Fibroblast of skin of left quadriceps (primary cell): ENCODE measurements at regions not wholly inside any gene's neighbourhood (a gene's known extent, or its start where the extent isn't known, plus 50 kb on each side); places are given as distances from the start of the nearest gene placed in this dataset.

ENCODE experiments used
- DNase-seq, 2 experiments: peaks; one replicate each; pipeline ENCODE4 v3.0.0-alpha.2; 2013; ENCODE audit warnings: low read depth in 2 of 2

DNA sequence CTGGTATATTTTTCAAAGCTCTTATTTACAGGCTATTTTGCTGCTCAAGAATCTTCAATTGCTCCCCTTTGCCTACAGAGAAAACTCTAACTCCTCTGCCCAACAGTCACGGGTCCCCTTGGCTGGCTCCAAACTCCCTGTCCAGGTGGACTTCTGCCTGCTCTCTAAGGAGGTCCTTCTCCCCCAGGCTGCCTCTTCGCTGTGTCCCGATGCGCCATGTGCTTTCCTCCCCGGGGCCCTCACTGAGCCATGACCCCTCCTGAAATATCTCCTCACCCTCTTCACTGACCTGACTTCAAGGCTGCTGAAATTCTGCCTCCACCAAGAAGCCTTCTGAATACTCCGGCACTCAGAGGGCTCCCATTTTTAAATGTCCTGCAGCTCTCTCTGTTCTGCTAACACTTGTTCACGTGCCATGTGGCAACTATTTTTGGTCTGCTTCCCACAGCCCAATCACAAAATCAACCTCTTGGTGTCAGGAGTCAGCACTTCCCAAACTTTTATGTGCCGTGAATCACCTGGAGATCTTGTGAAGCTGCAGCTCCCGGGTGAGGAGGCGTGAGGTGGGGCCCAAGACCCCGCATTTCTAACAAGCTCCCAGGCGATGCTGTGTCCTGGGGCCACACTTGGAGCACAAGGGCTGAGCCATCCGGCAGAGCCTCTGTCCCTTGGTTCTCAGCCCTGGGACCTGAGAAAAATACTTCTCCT, 85.7 kb upstream of the COL13A1 start:
- no peak for DNase-seq

DNA sequence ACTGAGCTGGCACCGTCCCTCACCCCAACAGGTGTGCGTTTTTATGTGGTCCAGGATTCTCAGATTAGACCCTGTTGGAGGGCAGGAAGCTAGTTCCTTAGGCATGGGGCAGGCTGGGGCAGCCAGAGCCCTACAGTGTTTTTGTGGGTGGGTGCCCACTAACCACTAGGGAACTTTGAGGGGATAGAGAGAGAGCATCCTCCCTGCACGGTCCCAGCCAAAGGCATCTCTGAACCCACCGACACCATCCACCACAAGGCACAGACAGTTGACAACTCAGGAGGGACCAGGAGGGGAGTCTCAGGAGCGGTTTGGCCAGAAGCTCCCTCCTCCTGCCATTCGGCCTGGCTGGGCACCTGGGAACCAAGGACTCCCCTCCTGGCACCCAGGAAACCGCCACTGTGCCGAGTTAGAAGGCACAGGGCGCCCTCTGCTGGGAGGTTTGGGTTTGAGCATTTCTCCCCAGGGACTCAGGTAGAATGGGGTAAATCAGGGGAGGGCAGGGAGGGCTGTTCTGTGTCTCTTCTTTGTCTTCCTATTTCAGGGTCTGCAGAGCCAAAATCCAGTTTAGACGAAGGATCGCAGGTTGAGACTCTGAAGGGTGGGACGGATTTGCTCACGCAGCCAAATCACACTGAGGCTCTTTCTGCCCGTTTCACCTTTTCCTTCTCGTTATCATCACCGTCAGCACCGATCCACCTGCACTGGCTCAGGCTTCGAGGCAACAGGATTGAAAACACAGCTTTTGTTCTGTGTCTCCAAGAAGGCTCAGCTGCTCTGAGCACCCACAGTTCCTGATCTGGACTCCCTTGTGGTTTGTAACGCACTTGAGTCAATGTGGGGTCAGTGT, 84.8 kb upstream of the COL13A1 start:
- no peak for DNase-seq

DNA sequence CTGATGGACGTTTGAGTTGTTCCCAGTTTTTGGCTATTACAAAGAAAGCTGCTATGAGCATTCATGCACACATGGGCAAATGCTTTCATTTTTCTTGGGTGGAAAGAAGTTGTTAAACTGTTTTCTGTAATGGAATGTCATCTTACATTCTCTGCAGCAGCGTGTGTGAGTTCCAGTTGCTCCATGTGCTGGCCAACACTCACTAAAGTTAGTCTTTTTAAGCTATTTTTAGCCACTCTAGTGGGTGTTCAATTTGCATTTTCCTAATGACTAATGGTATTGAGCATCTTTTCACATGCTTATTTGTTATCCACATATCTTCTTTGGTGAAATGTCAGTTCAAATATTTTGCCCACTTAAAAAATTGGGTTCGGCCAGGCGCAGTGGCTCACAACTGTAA, 82.8 kb upstream of the COL13A1 start:
- DNase-seq, result no peak

DNA sequence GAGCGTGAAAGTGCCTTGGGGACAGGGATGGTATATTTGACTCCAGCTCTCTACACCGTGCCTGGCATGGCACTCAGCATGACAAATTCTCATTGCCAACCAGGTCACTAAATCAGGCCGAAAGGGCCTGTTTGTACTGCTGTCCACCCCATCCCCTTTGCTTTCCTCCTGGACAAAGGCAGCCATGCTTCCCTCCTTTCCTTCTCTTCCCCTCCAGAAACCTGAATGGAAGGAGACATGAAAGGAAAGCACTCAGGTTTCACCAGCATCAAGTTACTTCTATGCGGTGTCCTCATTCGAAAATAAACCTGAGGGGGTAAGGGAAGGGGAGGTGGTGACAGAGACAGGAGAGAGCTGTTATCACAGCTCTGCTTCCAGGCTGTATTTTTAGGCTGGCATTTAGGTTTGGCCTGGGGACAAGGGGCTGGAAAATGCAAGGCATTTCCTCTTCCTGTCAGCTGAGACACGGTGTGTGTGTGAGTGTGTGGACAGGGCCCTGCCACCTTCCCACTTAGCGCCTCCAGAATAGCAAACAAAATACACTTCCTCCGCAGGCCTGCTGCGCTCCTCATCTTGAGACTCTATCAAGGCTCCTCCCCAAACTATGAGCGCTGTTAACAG, 79.9 kb upstream of the COL13A1 start:
- no peak for DNase-seq

DNA sequence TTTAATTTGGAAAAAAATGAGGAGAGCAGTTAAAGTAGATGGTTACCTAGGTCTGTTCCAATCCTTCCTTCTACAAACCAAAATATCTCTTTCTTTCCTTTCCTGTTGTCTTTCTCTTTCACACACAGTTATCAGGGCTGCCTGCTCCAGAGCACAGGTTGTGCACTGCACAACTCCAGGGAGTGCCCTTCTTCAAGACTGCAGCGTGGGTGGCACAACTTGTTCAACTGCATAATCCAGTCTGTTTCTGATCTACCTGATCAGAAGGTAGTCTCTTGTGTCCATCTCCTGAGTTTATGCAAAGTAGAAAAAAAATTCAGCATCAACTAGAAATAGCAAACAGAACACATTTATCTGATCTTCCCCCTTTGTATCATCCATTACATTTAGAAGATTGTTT, 78.1 kb upstream of the COL13A1 start:
- no peak for DNase-seq

DNA sequence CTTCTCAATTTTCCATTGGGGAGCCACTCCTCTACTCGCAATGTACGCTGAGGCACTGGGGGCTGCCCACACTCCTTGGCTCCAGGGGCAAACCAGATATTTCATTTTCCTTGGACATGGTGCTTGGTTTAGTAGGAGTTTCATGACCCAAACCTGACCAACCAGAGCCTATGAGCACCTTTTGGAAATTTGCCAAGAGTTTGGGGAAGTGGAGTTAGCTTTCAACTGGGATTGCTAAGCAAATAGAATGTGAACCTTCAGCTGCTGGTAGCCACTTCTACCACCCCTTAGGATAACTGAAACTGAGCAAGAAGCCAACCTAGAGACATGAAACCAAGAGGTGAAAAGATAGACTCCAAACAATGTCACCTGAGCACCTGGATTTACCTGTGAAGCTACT, 74.9 kb upstream of the COL13A1 start:
- no peak for DNase-seq

DNA sequence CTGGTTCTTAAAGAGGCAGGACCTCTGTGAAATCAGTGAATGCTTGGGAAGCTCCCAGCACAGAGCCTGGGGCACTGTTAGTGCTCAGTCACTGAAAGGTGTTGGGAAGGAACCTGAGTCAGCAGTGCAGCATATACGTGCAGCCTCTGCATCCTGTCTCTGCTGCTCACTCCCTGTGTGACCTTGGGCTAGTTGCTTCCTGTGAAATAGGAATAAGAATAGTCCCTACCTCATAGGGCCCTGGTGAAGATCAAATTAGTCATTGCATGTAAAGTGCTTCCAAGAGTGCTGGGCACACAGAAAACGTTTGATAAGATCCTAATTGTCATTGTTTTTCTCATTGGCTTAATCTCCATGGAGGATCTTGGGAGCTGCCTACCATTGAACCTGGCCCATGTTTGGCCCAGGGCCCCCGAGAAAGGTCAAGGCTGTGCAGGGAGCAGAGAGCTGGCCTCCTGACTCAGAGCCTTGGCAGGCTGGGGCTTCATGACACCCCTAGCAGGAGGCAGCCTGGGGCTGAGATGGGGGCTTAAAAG, 73.3 kb upstream of the COL13A1 start:
- no peak for DNase-seq

DNA sequence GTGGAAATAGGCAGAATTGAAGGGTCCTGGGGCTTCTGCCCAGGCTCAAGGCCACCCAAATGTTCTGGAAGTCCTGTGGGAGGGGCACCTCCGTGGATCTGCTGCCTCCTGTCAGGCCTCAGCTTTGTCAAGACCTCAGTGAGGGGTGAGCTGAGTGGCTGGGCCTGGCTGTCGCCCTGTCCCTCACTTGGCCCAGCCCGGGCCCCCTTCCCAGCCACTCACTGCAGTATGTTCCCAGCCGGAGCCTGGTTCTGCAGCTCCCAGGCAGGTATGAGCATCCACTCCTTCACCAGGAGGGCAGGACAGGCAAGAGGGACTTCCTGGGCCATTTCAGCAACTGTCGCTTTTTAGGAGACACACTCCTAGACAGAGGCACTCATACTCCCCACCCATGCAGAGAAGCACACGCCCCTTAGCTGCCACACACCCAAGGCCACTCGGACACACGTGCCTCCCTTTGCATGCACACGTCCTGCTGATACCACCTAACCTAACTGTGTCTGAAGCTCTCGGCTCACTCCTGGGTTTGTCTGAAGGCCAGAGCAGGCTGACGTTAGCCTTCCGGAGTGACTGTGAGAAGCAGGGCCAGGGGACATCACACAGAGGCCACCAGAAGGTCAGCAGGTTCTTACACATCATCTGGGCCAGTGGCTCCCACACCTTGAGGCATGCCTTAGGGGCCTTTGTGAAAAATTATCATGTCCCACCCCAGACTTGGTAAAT, 72.2 kb upstream of the COL13A1 start:
- DNase-seq, result no peak

DNA sequence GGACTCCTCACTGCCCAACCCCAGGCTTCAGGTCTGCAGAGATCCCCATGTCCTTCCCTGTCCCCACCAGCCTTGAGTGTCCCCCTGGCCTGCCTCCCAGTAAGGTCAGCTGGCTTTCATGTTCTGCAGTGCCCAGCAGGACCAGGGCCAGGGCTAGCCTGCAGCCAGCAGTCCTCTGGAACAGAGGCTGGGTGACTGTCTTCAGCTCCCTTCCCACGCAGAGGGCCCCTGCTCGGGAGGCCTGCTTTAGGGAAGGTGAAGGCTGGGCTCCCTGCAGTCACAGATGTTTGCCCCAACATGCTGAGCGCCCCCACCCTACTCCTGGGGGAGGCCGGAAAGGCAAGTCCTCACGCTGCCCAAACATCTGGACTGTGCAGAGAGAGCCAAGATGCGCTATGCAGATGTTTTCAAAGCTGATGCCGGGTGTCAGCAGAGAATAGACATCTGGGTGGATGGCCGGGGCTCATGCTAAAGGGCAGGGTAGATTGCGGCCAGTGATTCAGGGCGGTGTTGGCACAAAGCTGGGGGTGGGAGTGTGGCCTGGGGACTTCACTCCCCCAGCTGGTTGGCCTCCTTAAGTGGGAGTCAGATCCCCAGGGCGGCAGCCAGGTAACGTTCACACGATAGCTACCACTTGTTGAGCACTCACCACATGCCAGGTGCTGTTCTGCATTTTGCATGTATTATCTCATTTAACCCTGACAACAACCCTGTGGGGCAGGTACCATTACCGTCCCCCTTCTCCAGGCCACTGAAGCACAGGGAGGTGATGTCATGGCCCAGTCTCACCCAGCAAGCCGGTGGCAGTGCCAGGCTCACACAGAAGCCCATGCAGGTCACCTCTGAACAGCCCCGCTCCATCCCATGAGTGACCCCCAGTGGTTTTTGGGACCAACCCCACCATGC, 71.2 kb upstream of the COL13A1 start:
- no peak for DNase-seq

DNA sequence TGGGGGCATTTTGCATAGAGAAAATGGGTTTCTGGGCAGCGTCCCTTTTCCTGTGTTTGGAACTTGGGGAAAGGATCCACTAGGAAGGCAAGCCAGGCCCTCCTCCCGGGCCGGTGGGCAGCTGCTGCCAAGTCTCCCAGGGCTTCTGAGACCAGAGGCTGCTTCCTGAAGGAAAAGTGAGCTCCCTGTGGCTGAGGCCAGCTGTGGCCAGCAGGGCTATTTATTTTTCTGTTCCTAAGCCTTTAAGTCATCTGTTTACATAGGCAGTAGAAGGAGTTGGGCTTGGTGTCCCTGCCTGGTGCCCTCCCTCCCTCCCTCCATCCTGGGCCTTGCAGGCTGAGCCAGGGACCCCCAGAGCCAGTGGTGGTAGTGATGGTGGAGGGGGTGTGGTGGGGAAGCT, 70.5 kb upstream of the COL13A1 start:
- no peak for DNase-seq

DNA sequence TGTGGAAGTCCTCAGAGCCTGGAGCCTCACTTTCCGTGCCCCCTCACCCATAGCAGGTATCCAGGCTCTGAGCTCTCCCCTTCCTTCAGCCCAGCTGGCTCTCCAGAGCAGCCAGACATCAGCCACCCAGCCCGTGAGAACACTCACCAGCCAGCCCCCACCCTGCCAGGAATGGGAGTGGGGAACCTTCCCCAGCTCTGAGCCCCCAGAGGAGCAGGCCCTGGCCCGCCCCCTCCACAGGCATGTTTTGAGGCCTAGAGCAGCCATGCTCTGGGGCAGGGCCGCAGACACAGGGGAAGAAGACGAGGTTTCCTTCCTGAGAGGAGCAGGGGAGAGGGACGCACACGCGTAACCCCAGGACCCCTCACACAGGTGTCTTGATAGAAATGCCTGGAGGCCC, 70.0 kb upstream of the COL13A1 start:
- DNase-seq, result no peak

DNA sequence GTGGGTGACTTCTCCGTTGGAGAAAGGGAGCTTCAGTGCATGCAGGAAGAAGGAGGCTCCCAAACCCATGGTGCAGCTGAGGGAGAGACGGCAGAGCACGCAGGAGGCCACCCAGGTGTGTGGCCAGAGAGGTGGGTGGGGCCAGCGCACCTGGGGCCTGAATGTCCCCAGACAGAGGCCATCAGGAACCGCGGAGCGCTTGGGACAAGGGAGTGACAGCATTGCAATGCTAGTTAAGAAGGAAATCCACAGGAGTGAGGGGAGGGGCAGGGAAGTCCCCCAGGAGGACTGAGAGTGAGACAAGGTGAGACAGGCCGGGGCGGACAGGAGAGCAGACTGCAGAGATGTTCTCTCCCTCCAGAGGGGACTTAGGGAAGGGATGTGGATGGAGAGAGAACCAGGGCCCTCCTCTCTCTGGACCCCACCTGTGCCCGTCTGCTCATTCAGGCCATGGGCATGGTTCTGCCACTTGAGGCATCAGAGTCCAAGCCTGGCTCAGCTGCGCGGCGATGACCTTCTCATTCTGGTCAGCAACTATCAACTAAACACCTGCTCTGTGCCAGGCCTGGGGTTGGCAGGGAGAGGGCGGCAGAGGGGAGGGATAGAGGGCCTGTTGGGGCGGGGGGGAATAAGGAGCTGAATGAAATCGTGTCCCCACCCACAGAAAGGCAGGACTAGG, 69.4 kb upstream of the COL13A1 start:
- no peak for DNase-seq

DNA sequence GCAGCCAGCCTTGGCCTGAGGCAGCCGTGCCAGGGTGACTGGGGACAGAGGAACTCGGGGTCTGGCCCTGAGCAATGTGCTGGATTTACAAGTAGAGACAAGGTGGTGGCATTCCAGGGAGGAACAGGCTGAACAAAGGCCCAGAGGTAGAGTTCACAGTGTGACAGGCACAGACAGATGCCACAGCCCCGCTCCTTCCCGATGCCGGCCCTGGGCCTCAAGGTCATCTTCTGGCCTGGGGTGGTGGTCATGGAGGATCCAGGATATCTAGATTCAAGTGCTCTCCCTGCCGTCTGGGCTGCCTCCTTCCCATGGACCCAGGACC, 68.9 kb upstream of the COL13A1 start:
- DNase-seq, result no peak

DNA sequence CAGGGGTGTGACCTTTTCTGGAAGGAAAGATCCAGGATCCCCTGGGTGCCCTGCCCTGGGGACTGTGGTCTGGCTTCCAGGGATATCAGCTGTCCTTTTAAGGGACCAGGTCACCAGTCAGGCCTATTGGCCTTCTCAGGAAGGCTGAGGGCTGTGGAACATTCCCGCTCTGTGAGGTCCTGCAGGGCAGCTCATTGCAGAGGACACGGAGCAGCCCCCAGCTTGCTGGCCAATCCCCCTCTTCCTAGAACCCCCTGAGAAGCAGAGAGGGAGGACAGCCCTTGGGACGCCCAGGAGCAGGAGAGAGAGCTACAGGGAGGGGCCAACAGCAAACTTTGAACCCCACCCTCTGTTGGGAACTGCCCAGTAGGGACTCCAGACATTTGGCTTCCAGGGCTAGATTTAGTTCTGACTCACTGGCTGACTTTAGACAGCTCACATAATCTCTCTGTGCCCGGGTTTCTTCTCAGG, 67.9 kb upstream of the COL13A1 start:
- no peak for DNase-seq

DNA sequence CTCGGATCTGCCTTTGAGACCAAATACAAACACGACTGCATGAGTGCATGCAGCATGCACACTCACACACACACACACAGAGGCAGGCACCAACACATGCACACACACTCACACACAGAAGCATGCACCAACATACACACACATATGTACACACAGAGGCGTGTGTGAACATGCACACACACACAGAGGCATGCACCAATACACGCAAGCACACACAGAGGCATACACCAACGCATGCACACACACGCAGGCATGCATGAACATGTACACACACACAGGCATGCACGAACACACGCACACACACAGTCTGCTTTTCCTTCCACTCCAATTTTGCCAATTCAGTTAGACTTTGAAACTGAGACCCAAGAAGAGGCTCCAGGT, 67.3 kb upstream of the COL13A1 start:
- DNase-seq, result no peak

DNA sequence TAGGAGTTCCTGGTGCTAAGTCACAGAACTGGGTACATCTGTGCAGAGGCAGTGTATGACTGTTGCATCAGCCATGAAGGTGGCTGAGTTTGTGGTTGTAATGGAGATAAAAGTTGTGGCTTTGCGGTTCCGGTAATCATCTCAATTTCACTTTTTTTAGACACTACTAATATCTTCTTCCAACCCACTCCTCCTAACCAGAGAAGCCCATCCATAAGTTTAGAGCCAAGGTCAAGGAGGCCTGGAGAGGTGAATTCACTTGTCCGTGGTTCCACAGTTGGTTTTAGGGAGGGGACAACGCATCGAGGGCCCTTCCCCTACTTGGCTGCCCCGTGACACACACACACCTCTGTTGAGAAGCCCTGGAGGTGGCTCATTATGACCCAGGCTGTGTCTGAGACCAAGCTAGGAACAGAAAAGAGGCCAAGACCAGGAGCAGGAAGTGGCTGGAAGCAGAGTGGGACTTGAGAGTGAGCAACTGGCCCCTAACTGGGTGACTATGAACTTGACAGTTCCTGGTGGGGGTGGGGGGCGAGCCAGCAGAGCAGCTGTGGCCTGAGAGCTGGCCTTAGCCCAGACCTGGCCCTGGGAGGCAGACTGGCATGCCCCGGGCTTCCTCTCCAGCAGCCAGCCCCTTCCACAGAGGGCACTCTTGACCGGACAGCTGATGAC, 66.8 kb upstream of the COL13A1 start:
- DNase-seq, result no peak

DNA sequence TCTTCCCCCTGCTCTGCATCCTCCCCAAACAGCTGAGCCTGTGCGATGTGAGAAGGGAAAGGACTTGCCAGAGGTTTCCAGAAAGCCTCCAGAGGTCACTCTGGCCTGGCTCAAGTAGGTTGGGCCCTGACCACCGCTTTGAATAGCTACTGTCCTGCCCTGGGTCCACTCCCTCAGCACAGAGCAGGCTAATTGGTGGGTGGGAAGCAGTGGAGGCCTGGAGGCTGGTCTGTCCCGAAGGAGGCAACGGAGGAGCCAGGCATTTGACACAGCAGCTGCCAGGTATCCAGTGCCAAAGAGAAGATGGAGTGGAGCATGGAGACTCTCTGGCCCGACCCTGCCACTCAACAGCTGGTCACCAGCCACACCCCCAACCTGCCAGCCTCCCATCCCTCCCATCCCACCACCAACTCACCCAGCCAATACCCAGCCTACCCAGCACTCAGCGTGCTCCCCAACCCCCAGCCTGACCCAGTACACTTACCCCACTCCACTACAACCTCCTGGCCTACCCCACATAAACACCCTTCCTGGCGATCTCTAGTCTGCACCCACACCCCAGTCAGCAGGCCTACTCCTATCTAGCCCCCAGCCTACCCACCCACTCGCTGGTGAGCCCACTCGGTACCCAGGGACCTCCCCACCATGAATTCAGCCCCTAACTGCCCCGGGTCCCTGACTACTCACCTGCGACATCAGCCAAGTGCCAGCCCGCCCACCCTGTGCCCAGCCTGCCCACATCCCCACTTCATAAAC, 64.6 kb upstream of the COL13A1 start:
- no peak for DNase-seq

DNA sequence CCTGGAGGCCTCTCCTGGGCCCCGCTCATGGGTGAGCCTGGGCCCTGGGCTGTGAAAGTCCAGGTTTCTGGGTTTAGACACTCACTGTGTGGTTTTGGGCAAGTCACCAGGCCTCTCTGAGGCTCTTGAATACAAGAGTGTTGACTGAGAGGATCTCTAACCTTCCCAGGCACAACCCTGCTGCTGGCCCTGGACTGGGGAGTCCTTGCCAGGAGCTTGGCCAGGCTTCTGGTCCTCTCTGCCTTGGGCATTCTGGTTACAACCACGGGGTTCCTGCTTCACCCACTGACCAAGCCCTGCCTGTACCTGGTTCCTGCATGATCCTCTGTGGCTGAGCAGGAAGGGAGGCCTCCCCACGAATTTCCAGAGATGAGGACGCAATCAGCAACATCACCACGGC, 63.6 kb upstream of the COL13A1 start:
- no peak for DNase-seq

DNA sequence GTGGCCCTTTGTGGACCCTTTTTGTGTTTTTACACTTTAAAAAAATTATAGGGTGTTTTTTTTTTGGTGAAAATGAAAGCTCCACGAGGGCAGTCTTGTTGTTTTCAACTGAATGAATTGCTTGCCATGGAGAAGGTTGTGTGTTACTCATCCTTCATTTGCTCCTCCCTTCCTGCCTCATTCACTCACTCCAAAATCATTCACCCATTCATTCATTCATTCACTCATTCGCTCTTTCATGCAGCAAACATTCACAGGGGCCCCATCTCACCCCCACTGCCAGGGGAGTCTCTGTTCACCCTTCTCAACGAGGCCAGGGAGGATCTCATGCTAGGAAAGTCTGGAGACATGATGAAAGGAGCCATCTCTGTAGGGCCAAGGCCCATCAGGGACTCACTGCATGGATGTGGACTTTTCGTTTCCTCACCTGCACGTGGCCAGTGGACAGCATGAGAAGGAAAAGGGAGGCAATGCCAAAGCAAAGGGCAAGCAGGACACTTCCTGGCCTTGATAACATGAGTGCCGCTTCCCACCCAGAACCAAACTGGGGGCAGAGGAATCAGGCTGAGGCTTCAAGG, 62.8 kb upstream of the COL13A1 start:
- no peak for DNase-seq
